Neuronal stem cell (in vitro differentiated cells): ENCODE measurements at regions not wholly inside any gene's neighbourhood (a gene's known extent, or its start where the extent isn't known, plus 50 kb on each side); places are given as distances from the start of the nearest gene placed in this dataset.

Experiments used
- DNase-seq: peaks from one replicate; pipeline ENCODE4 v3.0.0-alpha.2; 2013; ENCODE audit warnings: low spot score
- H2AFZ ChIP-seq: one replicate; pipeline ENCODE4 v1.6.1; 2013; ENCODE audit warnings: mild to moderate bottlenecking, low read length, inconsistent platforms
- H2AK5ac ChIP-seq: 2 replicates; pipeline ENCODE4 v1.6.1; 2013; ENCODE audit warnings: low read depth, mild to moderate bottlenecking, inconsistent platforms, low read length, moderate library complexity, mixed read lengths
- H2BK120ac ChIP-seq: 2 replicates; pipeline ENCODE4 v1.6.1; 2013; ENCODE audit warnings: low read depth, mild to moderate bottlenecking, inconsistent platforms, low read length, moderate library complexity, mixed read lengths
- H2BK12ac ChIP-seq: one replicate; pipeline ENCODE4 v1.6.1; 2013; ENCODE audit warnings: low read length, inconsistent platforms
- H2BK15ac ChIP-seq: 2 replicates; pipeline ENCODE4 v1.6.1; 2013; ENCODE audit warnings: mild to moderate bottlenecking, low read length, inconsistent platforms, mixed read lengths
- H2BK5ac ChIP-seq: one replicate; pipeline ENCODE4 v1.6.1; 2013; ENCODE audit warnings: inconsistent platforms, mild to moderate bottlenecking, low read length, moderate library complexity
- H3K14ac ChIP-seq: one replicate; pipeline ENCODE4 v1.6.1; 2013; ENCODE audit warnings: low read length, inconsistent platforms
- H3K18ac ChIP-seq: 2 replicates; pipeline ENCODE4 v1.6.1; 2013; ENCODE audit warnings: low read length, inconsistent platforms
- H3K23ac ChIP-seq: 2 replicates; pipeline ENCODE4 v1.6.1; 2013; ENCODE audit warnings: low read depth, mild to moderate bottlenecking, mixed read lengths, low read length, inconsistent platforms; ENCODE audit not compliant: poor library complexity
- H3K27ac ChIP-seq: replicated peaks from 3 replicates; pipeline ENCODE4 v1.5.1; 2013; ENCODE audit warnings: low read length, inconsistent platforms
- H3K27me3 ChIP-seq, 3 experiments: 2 replicates each; pipeline ENCODE4 v1.6.1; 2013; ENCODE audit warnings: low read length in 3 of 3, mild to moderate bottlenecking in 2 of 3, inconsistent platforms in 1 of 3, low read depth in 1 of 3, mixed read lengths in 1 of 3, moderate library complexity in 1 of 3; ENCODE audit not compliant: control insufficient read depth in 3 of 3, insufficient read depth in 3 of 3
- H3K36me3 ChIP-seq, 2 donors: replicated peaks in 1 of 2; 2 replicates each; pipeline ENCODE4 v1.6.1; 2013; ENCODE audit warnings: low read length in 2 of 2; ENCODE audit not compliant: control insufficient read depth in 2 of 2, insufficient read depth in 2 of 2
- H3K4ac ChIP-seq: 2 replicates; pipeline ENCODE4 v1.6.1; 2013; ENCODE audit warnings: inconsistent platforms, mild to moderate bottlenecking, low read length, moderate library complexity
- H3K4me1 ChIP-seq, 2 donors: 1 replicate in 1 of 2; 2 replicates in 1 of 2; pipeline ENCODE4 v1.6.1; 2013; ENCODE audit warnings: low read length in 2 of 2, low read depth in 1 of 2; ENCODE audit not compliant: control insufficient read depth in 2 of 2, insufficient read depth in 1 of 2
- H3K4me2 ChIP-seq: one replicate; pipeline ENCODE4 v1.6.1; 2013; ENCODE audit warnings: mild to moderate bottlenecking, low read length, inconsistent platforms; ENCODE audit not compliant: insufficient read depth, poor library complexity, severe bottlenecking
- H3K4me3 ChIP-seq, 2 donors: 2 replicates each; pipeline ENCODE4 v1.5.1; 2013; ENCODE audit warnings: low read length in 2 of 2, mild to moderate bottlenecking in 2 of 2, inconsistent platforms in 1 of 2, moderate library complexity in 1 of 2
- H3K79me1 ChIP-seq: one replicate; pipeline ENCODE4 v1.6.1; 2013; ENCODE audit warnings: low read depth, mild to moderate bottlenecking, inconsistent platforms, low read length, moderate library complexity
- H3K9ac ChIP-seq: one replicate; pipeline ENCODE4 v1.6.1; 2013; ENCODE audit warnings: mild to moderate bottlenecking, low read depth, low read length, inconsistent platforms; ENCODE audit not compliant: poor library complexity
- H3K9me3 ChIP-seq, 2 donors: replicated peaks in 1 of 2; 2 replicates each; pipeline versions ENCODE3 to v1.6.1; 2013; ENCODE audit warnings: low read length in 2 of 2, mild to moderate bottlenecking in 2 of 2, inconsistent platforms in 1 of 2, low read depth in 1 of 2, mixed read lengths in 1 of 2, moderate library complexity in 1 of 2; ENCODE audit not compliant: control insufficient read depth in 2 of 2, insufficient read depth in 1 of 2
- H4K8ac ChIP-seq: one replicate; pipeline ENCODE4 v1.6.1; 2013; ENCODE audit warnings: low read depth, mild to moderate bottlenecking, inconsistent platforms, low read length, moderate library complexity
- H4K91ac ChIP-seq: one replicate; pipeline ENCODE4 v1.6.1; 2013; ENCODE audit warnings: low read length, low read depth, mild to moderate bottlenecking, inconsistent platforms; ENCODE audit not compliant: poor library complexity
- WGBS, 2 donors: extraction: QIAGEN DNeasy Blood & Tissue Kit; methylation state at CpG; one replicate each; pipeline ENCODE4 v1.1.7; 2013; ENCODE audit warnings: missing lambda C conversion rate in 2 of 2, mixed read lengths in 1 of 2; ENCODE audit not compliant: insufficient read length in 2 of 2, insufficient replicate concordance in 1 of 2; ENCODE audit errors: extremely low coverage in 2 of 2; 5-methylcytosine and 5-hydroxymethylcytosine counted together

- no peak overlapping the region for H4K8ac ChIP-seq
- peaks cover 0 to 17% (median 0%) of the 10 kb centered on the region in 3 experiments for H3K27me3 ChIP-seq
- H3K14ac ChIP-seq, result no peak overlapping the region
- no peak overlapping the region for H3K18ac ChIP-seq
- no peak overlapping the region for H2BK12ac ChIP-seq
- no peak overlapping the region for H3K4ac ChIP-seq
- H3K9me3 ChIP-seq, result no peaks in the 10 kb centered on the region
- no peak overlapping the region for H3K23ac ChIP-seq
- no peak for DNase-seq
- H2BK5ac ChIP-seq, result no peak overlapping the region
- no peak overlapping the region for H3K4me2 ChIP-seq
- H3K4me1 ChIP-seq, result peaks cover 0 to 9% of the 10 kb centered on the region in 2 donors
- H2BK15ac ChIP-seq, result no peak overlapping the region
- no peak overlapping the region for H2AFZ ChIP-seq
- H3K4me3 ChIP-seq, result no peak overlapping the region
- no peak overlapping the region for H2AK5ac ChIP-seq
- no peaks in the 10 kb centered on the region for H3K36me3 ChIP-seq
- H4K91ac ChIP-seq, result no peak overlapping the region
- WGBS, 2 donors, result no CpG with 5 or more reads among the region's 1 CpG
- no peak overlapping the region for H2BK120ac ChIP-seq
- H3K79me1 ChIP-seq, result no peaks in the 10 kb centered on the region
- H3K9ac ChIP-seq, result no peak overlapping the region
- no peak overlapping the region for H3K27ac ChIP-seq
Observed at GRCh38 chr7:96531331-96531730, 178.3 kb downstream of the SEM1 start.

- H3K27me3 ChIP-seq, result peaks cover 0 to 17% (median 0%) of the 10 kb centered on the region in 3 experiments
- no peaks in the 10 kb centered on the region for H3K36me3 ChIP-seq
- H2BK120ac ChIP-seq, result no peak overlapping the region
- no peak overlapping the region for H3K23ac ChIP-seq
- no peak overlapping the region for H3K9ac ChIP-seq
- H2BK12ac ChIP-seq, result no peak overlapping the region
- no peak overlapping the region for H2AK5ac ChIP-seq
- H4K8ac ChIP-seq, result no peak overlapping the region
- no peak overlapping the region for H3K27ac ChIP-seq
- H3K18ac ChIP-seq, result no peak overlapping the region
- no peak for DNase-seq
- no peak overlapping the region for H2AFZ ChIP-seq
- no peak overlapping the region for H3K4me2 ChIP-seq
- H3K4ac ChIP-seq, result no peak overlapping the region
- no peak overlapping the region for H2BK15ac ChIP-seq
- H2BK5ac ChIP-seq, result no peak overlapping the region
- peaks cover 0 to 10% of the 10 kb centered on the region in 2 donors for H3K4me1 ChIP-seq
- H3K14ac ChIP-seq, result no peak overlapping the region
- H3K9me3 ChIP-seq, result no peaks in the 10 kb centered on the region
- WGBS, 2 donors, result no CpG with 5 or more reads among the region's 1 CpG
- no peak overlapping the region for H4K91ac ChIP-seq
- H3K79me1 ChIP-seq, result no peaks in the 10 kb centered on the region
- no peak overlapping the region for H3K4me3 ChIP-seq
Observed at GRCh38 chr7:96530786-96531185, 178.9 kb downstream of the SEM1 start.

GRCh38 chr7:96527133-96527827 lies 182.4 kb downstream of the SEM1 start:
- Histone ChIP-seq H3K27me3 (peaks cover 0 to 2% (median 0%) of the 10 kb centered on the region in 3 experiments), H2BK15ac (no peak overlapping the region), H4K91ac (no peak overlapping the region), H3K27ac (no peak overlapping the region), H2BK120ac (no peak overlapping the region), H4K8ac (no peak overlapping the region), H2AFZ (no peak overlapping the region), H3K14ac (no peak overlapping the region), H3K23ac (no peak overlapping the region), H2AK5ac (no peak overlapping the region), H2BK5ac (no peak overlapping the region), H3K9me3 (no peaks in the 10 kb centered on the region), H3K4me3 (no peak overlapping the region), H2BK12ac (no peak overlapping the region), H3K4ac (no peak overlapping the region), H3K18ac (no peak overlapping the region), H3K36me3 (no peaks in the 10 kb centered on the region), H3K9ac (no peak overlapping the region), H3K4me1 (peaks cover 0 to 7% of the 10 kb centered on the region in 2 donors), H3K4me2 (no peak overlapping the region), H3K79me1 (no peaks in the 10 kb centered on the region)
- WGBS, 2 donors, result no CpG with 5 or more reads among the region's 9 CpGs
- DNase-seq, result no peak

GRCh38 chr7:96526496-96526895 lies 183.2 kb downstream of the SEM1 start:
- Histone ChIP-seq H3K14ac (no peak overlapping the region), H3K4me1 (peaks cover 0 to 7% of the 10 kb centered on the region in 2 donors), H3K4me2 (no peak overlapping the region), H2BK120ac (no peak overlapping the region), H3K23ac (no peak overlapping the region), H3K9ac (no peak overlapping the region), H2AFZ (peak overlapping the region; percentile 31), H4K91ac (no peak overlapping the region), H2BK15ac (no peak overlapping the region), H2BK5ac (no peak overlapping the region), H3K18ac (no peak overlapping the region), H3K27ac (no peak overlapping the region), H2AK5ac (no peak overlapping the region), H4K8ac (no peak overlapping the region), H3K4me3 (no peak overlapping the region), H2BK12ac (no peak overlapping the region), H3K79me1 (no peaks in the 10 kb centered on the region), H3K36me3 (no peaks in the 10 kb centered on the region), H3K9me3 (no peaks in the 10 kb centered on the region), H3K27me3 (no peaks in the 10 kb centered on the region), H3K4ac (no peak overlapping the region)
- DNase-seq, result peak; percentile 9
- WGBS, 2 donors, result no CpG with 5 or more reads among the region's 1 CpG
